Thoracic aorta (tissue), 2 donors: ENCODE measurements at regions not wholly inside any gene's neighbourhood (a gene's known extent, or its start where the extent isn't known, plus 50 kb on each side); places are given as distances from the start of the nearest gene placed in this dataset.

Experiments
- ATAC-seq: fragments of 150-250 bp; one replicate; pipeline ENCODE4 v1.8.0; 2017; ENCODE audit warnings: low read depth; ENCODE audit not compliant: insufficient number of reproducible peaks, low FRiP score
- DNase-seq: peaks from one replicate; pipeline ENCODE4 v3.0.0-alpha.2; 2020; ENCODE audit warnings: low spot score
- H3K27ac ChIP-seq, 2 donors: fragments of 200-600 bp; sonication (generic); 1 replicate in 1 of 2; 2 replicates in 1 of 2; pipeline ENCODE4 v1.5.1; 2016; ENCODE audit warnings: mild to moderate bottlenecking in 2 of 2, moderate library complexity in 2 of 2
- H3K27me3 ChIP-seq: fragments of 200-600 bp; sonication (generic); replicated peaks from 2 replicates; pipeline ENCODE4 v1.6.0; 2016; ENCODE audit warnings: mild to moderate bottlenecking; ENCODE audit not compliant: insufficient read depth
- H3K36me3 ChIP-seq: fragments of 200-600 bp; sonication (generic); one replicate; pipeline ENCODE4 v1.5.1; 2016
- H3K4me1 ChIP-seq, 2 donors: fragments of 200-600 bp; sonication (generic); 1 replicate in 1 of 2; 2 replicates in 1 of 2; pipeline versions ENCODE4 v1.5.1 to v1.6.0; 2016; ENCODE audit warnings: low read depth in 2 of 2, mild to moderate bottlenecking in 1 of 2; ENCODE audit not compliant: control insufficient read depth in 1 of 2
- H3K4me3 ChIP-seq: fragments of 200-600 bp; sonication (generic); 2 replicates; pipeline ENCODE4 v1.5.1; 2016; ENCODE audit warnings: mild to moderate bottlenecking
- H3K9me3 ChIP-seq: fragments of 200-600 bp; sonication (generic); 2 replicates; pipeline ENCODE4 v1.5.1; 2016
- CTCF ChIP-seq: fragments of 200-600 bp; sonication (generic); IDR thresholded peaks from one replicate; pipeline ENCODE4 v1.5.1; 2019; ENCODE audit warnings: antibody characterized with exemption

- Histone ChIP-seq H3K27me3 (no peaks in the 10 kb centered on the region), H3K36me3 (no peaks in the 10 kb centered on the region), H3K9me3 (no peaks in the 10 kb centered on the region), H3K4me3 (no peak overlapping the region), H3K27ac (no peak overlapping the region), H3K4me1 (no peaks in the 10 kb centered on the region)
- no peak for TF ChIP-seq CTCF
- ATAC-seq (no peak), DNase-seq (no peak)
Measured at GRCh38 chr2:150688016-150688415, 200.5 kb upstream of the RND3 start.

DNA sequence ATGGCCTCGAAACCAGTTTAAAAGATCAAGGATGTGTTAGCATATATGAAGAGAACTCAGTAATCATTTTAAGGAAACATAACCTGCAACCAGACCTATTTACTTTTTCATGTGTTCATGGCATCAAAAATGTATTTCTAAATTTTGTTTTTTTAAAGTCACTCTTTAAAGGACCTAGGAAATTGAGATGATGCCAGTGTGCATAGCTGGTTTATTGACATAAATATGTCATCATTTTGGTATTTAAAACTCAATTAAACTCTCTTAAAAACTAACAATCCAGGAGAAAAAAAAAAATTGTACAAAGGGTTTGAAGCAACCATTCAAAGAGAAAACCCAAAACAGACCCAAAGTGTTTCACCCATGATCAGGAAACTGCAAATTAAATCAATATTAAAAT is 198.9 kb upstream of the RND3 start:
- ATAC-seq (no peak), DNase-seq (no peak)
- Histone ChIP-seq H3K36me3 (no peaks in the 10 kb centered on the region), H3K27me3 (no peaks in the 10 kb centered on the region), H3K4me3 (no peak overlapping the region), H3K9me3 (no peaks in the 10 kb centered on the region), H3K4me1 (no peaks in the 10 kb centered on the region), H3K27ac (no peak overlapping the region)
- no peak for TF ChIP-seq CTCF

DNA sequence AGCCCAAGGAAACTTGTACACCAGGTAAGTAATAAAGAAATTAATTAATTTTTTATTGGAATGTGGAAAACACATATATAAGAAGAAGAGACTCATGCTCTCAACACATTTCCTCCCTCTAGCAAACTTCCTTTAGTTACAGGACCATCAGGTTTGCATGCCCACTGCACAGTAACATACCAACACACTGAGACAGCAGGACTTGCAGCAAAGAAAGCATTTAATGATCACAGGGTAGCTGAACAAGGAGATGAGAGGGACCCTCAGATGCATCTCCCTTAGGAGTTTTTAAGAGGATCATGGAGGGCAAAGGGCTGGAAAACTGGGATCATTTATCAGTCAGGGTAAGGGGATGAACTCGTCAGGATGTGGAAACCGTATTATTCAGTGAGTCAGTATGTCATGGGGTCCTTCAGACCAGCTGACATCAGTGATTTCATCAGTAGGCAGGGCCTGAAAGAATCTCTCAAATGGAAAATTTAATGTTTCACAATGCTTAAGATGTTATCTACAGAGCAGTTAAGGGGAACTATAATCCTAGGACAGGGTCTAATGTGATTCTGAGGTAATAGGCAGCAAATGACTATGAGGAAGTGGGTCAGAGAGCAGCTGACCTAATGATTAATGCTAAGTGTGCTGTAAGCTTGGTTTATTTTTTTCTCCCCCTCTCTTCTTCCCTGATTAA is 193.8 kb upstream of the RND3 start:
- H3K27me3 ChIP-seq: no peaks in the 10 kb centered on the region
- H3K4me1 ChIP-seq: no peaks in the 10 kb centered on the region
- no peaks in the 10 kb centered on the region for H3K36me3 ChIP-seq
- no peak for DNase-seq
- no peak overlapping the region for H3K4me3 ChIP-seq
- no peak for ATAC-seq
- no peak overlapping the region for H3K27ac ChIP-seq
- H3K9me3 ChIP-seq: no peaks in the 10 kb centered on the region
- TF ChIP-seq CTCF: no peak

DNA sequence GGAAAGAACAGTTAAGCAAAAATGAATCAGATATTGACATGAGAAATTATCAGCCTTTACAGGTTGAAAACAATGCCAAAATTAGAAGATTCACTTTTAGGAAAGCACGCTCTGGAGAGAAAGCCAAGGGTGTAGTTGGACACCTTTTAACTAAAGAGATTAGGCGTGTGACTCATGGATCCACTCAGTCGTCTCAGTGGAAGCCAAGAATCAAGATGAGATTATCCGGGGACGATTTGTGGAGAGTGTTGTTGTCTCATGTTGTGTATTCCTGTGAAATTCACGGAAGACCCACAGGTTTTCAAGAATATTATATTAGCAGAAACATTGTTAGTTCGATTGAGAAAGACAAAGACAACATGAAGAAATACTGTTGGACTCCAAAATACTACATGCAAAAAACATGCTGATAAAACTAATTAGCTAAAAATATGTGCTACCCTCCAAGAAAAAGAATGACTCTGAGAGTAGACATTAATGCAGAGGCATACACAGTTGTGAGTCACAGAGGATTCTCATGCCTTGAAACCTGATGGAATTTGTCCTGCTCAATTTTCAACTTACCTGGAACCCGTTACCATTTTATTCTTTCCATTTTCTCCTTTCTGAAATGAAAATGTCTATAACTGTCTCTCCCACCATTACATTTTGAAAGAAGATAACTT is 192.1 kb upstream of the RND3 start:
- TF ChIP-seq CTCF: no peak
- no peak overlapping the region for H3K4me3 ChIP-seq
- no peaks in the 10 kb centered on the region for H3K27me3 ChIP-seq
- no peaks in the 10 kb centered on the region for H3K9me3 ChIP-seq
- ATAC-seq (no peak), DNase-seq (no peak)
- H3K27ac ChIP-seq: no peak overlapping the region
- no peaks in the 10 kb centered on the region for H3K4me1 ChIP-seq
- no peaks in the 10 kb centered on the region for H3K36me3 ChIP-seq

DNA sequence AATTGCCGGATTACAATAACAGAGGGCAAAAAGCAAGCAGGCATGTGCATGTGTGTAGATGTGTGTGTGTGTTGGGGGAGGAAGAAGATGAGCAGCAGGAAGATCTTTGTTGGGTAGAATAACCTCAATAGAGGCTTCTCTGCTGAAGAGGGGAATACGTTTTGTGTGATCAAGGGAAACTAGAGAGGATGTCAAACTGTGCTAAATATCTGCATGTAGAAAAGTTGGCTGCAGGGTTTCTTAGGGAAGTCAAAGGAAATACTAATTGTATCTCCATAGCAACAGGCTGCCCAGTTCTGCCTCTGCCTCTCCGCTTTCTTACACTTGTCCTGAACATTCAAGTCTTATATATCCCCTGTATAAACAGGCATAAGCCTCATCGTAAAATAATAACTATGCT is 190.1 kb upstream of the RND3 start:
- Histone ChIP-seq H3K9me3 (no peaks in the 10 kb centered on the region), H3K4me3 (no peak overlapping the region), H3K27me3 (no peaks in the 10 kb centered on the region), H3K27ac (no peak overlapping the region), H3K36me3 (no peaks in the 10 kb centered on the region), H3K4me1 (no peaks in the 10 kb centered on the region)
- ATAC-seq (no peak), DNase-seq (no peak)
- TF ChIP-seq CTCF: no peak
